HEK293T (cell line): ENCODE measurements at regions not wholly inside any gene's neighbourhood (a gene's known extent, or its start where the extent isn't known, plus 50 kb on each side); places are given as distances from the start of the nearest gene placed in this dataset.

Source experiments
- ARNT ChIP-seq: fragments of 450-650 bp; IDR thresholded peaks from 2 replicates; pipeline ENCODE4 v1.6.1; 2017; ENCODE audit warnings: mild to moderate bottlenecking
- BHLHE40 ChIP-seq: fragments of 450-650 bp; IDR thresholded peaks from 2 replicates; pipeline ENCODE4 v1.6.1; 2016; ENCODE audit warnings: mild to moderate bottlenecking, moderate library complexity, borderline replicate concordance
- CTBP1 ChIP-seq: fragments of 450-650 bp; IDR thresholded peaks from 2 replicates; pipeline ENCODE4 v1.6.1; 2016; ENCODE audit warnings: borderline replicate concordance
- FOXA1 ChIP-seq: fragments of 450-650 bp; IDR thresholded peaks from 2 replicates; pipeline ENCODE4 v1.6.1; 2016; ENCODE audit warnings: mild to moderate bottlenecking
- FOXK2 ChIP-seq: fragments of 450-650 bp; IDR thresholded peaks from 2 replicates; pipeline ENCODE4 v1.6.1; 2016; ENCODE audit warnings: mild to moderate bottlenecking
- FOXM1 ChIP-seq: fragments of 450-650 bp; IDR thresholded peaks from 2 replicates; pipeline ENCODE4 v1.6.1; 2017; ENCODE audit warnings: mild to moderate bottlenecking, borderline replicate concordance
- L3MBTL2 ChIP-seq: fragments of 450-650 bp; conservative IDR thresholded peaks from 2 replicates; pipeline ENCODE4 v1.6.1; 2016; ENCODE audit warnings: mild to moderate bottlenecking
- PKNOX1 ChIP-seq: fragments of 450-650 bp; IDR thresholded peaks from 2 replicates; pipeline ENCODE4 v1.6.1; 2016
- SP1 ChIP-seq: fragments of 450-650 bp; IDR thresholded peaks from 2 replicates; pipeline ENCODE4 v1.6.1; 2017
- SUZ12 ChIP-seq: fragments of 450-650 bp; IDR thresholded peaks from 2 replicates; pipeline ENCODE4 v1.6.1; 2016; ENCODE audit warnings: mild to moderate bottlenecking
- TARDBP ChIP-seq: fragments of 450-650 bp; IDR thresholded peaks from 2 replicates; pipeline ENCODE4 v1.6.1; 2016

- TF ChIP-seq CTBP1 = no peak
- no peak for TF ChIP-seq SP1
- TF ChIP-seq FOXK2 = no peak
- TF ChIP-seq FOXM1 = no peak
- no peak for TF ChIP-seq ARNT
- no peak for TF ChIP-seq PKNOX1
- no peak for TF ChIP-seq TARDBP
- TF ChIP-seq BHLHE40 = no peak
- TF ChIP-seq L3MBTL2 = no peak
- no peak for TF ChIP-seq SUZ12
- no peak for TF ChIP-seq FOXA1
Measured at GRCh38 chrX:52284865-52285264, 84.0 kb upstream of the XAGE2 start.
